NCI-H146 treated with DMSO at 0.1 percent for 48 hours (cell line): ENCODE measurements at regions not wholly inside any gene's neighbourhood (a gene's known extent, or its start where the extent isn't known, plus 50 kb on each side); places are given as distances from the start of the nearest gene placed in this dataset.

Source experiments
- DNase-seq: peaks from one replicate; lab custom pipeline; 2025; ENCODE audit not compliant: unreplicated experiment; lab: John Stamatoyannopoulos, UW

GRCh38 chr10:10110844-10111490, 906.7 kb upstream of the CELF2 start:
- DNase-seq: no peak

- no peak for DNase-seq
These were observed 899.5 kb upstream of the CELF2 start for GRCh38 chr10:10118131-10118530.

GRCh38 chr10:10120671-10121070, 897.0 kb upstream of the CELF2 start:
- DNase-seq: no peak

GRCh38 chr10:10125676-10126075, 892.0 kb upstream of the CELF2 start:
- DNase-seq: no peak

GRCh38 chr10:10126218-10126617, 891.5 kb upstream of the CELF2 start:
- no peak for DNase-seq

GRCh38 chr10:10128387-10128786, 889.3 kb upstream of the CELF2 start:
- no peak for DNase-seq

- no peak for DNase-seq
These were observed 887.0 kb upstream of the CELF2 start for GRCh38 chr10:10130686-10131085.

GRCh38 chr10:10132009-10132408, 885.7 kb upstream of the CELF2 start:
- no peak for DNase-seq

- DNase-seq: no peak
These were observed 884.4 kb upstream of the CELF2 start for GRCh38 chr10:10133281-10133680.

GRCh38 chr10:10138685-10139084, 879.0 kb upstream of the CELF2 start:
- no peak for DNase-seq

GRCh38 chr10:10141782-10142382, 875.8 kb upstream of the CELF2 start:
- DNase-seq: no peak

- no peak for DNase-seq
These were observed 871.1 kb upstream of the CELF2 start for GRCh38 chr10:10146604-10147003.

- DNase-seq: no peak
These were observed 867.8 kb upstream of the CELF2 start for GRCh38 chr10:10149899-10150298.

GRCh38 chr10:10156917-10157600, 860.6 kb upstream of the CELF2 start:
- no peak for DNase-seq

- DNase-seq: no peak
These were observed 856.8 kb upstream of the CELF2 start for GRCh38 chr10:10160821-10161312.

GRCh38 chr10:10164848-10165247, 852.8 kb upstream of the CELF2 start:
- no peak for DNase-seq

GRCh38 chr10:10165415-10165814, 852.3 kb upstream of the CELF2 start:
- DNase-seq: no peak

GRCh38 chr10:10178476-10178875, 839.2 kb upstream of the CELF2 start:
- DNase-seq: no peak

GRCh38 chr10:10193848-10194247, 823.8 kb upstream of the CELF2 start:
- no peak for DNase-seq

GRCh38 chr10:10196701-10197100, 821.0 kb upstream of the CELF2 start:
- DNase-seq: no peak

GRCh38 chr10:10197423-10197822, 820.2 kb upstream of the CELF2 start:
- DNase-seq: no peak

- no peak for DNase-seq
These were observed 819.3 kb upstream of the CELF2 start for GRCh38 chr10:10198363-10198762.
